ENCODE measurements at regions not wholly inside any gene's neighbourhood (a gene's known extent, or its start where the extent isn't known, plus 50 kb on each side); places are given as distances from the start of the nearest gene placed in this dataset.
"Not testable (repeated sequence)": the region's sequence is repeated elsewhere in the genome, so short reads cannot be mapped to it uniquely, and the experiment has no call there.

GRCh38 chr9:31210978-31211570 lies 1173.4 kb upstream of the ACO1 start:
- DNase-seq, result peak; percentile 33

GRCh38 chr9:31229976-31230375 lies 1154.5 kb upstream of the ACO1 start:
- DNase-seq, result not testable (repeated sequence)

DNA sequence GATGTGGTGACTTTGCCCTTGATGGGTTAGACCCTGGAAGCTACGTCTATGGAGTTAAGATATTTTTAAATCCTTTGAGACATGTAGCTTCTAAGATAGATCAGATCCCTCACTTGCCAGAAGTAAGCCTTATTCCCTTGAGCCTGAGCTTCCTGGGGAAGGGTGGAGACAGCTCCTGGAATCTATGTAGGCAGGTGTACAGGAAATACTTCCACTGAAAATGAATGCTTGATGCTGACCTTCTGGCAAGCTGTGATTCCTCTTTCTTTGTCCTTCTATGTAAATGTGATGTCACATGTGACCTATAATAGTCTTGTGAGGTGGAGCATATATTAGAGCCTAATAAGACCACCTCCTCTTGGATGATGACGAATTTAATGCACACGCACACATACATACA lies 1152.0 kb upstream of the ACO1 start:
- DNase-seq, result no peak

DNA sequence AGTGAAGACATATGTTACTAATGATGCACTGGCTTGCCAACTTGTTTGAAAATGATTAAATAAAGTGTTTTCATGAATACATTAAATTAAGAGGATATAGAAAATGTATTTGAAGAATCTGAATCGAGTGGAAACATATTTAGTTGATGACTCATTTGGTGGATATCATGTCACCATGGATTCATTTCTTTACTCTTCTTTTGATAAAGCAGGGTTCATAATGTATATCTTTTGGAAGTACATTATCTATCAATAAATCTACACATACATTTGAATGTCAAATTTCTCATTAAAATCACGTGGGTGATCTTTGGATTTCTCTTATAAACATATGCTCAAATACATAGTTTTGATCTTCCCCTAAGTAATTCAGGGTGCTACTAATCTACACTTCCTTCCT lies 1148.1 kb upstream of the ACO1 start:
- no peak for DNase-seq

- no peak for DNase-seq
These were observed 1141.1 kb upstream of the ACO1 start for GRCh38 chr9:31243386-31243785.

- DNase-seq, result no peak
These were observed 1136.3 kb upstream of the ACO1 start for GRCh38 chr9:31248156-31248555.

GRCh38 chr9:31251386-31251785 lies 1133.1 kb upstream of the ACO1 start:
- DNase-seq, result no peak

DNA sequence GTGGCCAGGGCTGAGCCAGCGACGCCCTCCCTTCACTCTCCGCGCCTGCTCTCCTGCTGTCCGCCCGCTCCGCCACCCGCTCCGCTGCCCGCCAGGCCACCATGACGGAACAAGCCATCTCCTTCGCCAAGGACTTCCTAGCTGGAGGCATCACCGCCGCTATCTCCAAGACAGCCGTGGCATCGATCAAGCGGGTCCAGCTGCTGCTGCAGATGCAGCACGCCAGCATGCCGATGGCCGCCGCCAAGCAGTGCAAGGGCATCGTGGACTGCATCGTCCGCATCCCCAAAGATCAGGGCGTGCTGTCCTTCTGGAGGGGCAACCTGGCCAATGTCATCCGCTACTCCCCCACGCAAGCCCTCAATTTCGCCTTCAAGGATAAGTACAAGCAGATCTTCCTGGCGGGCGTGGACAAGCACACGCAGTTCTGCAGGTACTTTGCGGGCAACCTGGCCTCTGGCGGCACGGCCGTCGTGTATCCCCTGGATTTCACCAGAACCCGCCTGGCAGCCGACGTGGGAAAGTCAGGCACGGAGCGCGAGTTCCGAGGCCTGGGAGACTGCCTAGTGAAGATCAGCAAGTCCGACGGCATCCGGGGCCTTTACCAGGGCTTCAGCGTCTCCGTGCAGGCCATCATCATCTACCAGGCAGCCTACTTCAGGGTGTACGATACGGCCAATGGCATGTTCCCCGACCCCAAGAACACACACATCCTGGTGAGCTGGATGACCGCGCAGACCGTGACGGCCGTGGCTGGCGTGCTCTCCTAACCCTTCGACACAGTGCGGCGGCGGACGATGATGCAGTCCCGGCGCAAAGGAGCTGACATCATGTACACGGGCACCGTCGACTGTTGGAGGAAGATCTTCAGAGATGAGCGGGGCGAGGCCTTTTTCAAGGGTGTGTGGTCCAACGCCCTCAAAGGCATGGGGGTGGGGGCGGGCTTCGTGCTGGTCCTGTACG lies 1130.4 kb upstream of the ACO1 start:
- no peak for DNase-seq

- DNase-seq, result no peak
These were observed 1129.2 kb upstream of the ACO1 start for GRCh38 chr9:31255211-31255610.

DNA sequence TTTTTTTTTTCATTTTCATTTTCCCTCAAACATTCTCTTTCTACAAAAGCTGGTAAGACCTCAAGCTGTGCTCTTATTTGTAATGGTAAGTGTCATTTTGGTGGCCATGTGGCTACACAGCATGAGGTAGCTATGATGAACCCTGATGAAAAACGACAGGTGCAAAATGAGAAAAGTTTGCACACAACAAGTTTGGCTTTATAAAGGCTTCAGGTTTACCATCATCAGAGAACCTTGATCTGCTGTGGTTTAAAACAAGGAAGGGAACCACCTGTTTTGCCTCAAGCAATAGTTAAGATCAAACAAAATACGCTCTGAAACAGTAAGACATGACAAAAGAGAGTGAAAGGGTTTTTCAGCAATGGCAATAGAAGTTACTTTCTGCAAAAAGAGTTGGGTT lies 1124.6 kb upstream of the ACO1 start:
- no peak for DNase-seq

GRCh38 chr9:31272456-31273295 lies 1111.8 kb upstream of the ACO1 start:
- DNase-seq, result peak; percentile 28

DNA sequence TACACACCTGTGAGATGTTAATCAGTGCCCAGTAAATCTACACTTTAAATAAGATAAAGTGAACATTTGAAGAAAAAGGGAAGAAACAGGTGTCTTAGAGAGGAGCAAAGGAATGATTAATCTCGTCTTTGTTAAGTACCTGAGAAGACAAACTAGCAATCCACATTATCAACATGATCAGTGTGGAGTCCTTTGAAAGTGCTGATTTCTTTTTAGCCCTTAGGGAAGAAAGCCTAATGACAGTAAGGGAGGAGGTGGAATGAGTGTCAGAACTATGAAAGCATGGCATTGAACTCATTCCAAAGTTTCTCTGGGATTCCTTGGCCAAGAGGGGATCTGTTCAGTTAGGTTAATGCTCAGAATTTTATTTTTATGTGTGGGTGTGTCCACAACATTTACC lies 1109.0 kb upstream of the ACO1 start:
- DNase-seq, result no peak

DNA sequence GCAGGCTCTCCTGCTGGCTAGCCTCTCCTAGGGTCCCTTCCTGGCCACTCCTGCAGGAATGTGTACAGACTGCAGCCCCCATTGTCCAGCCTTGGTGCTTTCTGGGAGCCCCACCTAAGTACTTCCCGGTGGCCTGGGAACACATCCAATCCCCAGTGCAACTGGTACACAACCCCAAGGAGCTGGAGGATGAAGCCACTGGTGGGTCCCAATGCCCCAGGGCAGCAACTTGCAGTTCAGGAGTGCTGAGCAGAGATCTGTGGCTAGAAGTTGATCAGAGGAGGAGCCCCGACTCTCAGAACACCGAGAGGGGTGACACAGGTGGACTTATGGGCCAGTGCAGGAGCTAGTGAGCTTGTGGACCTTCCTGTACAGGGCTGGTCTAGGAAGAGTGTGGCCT lies 1093.7 kb upstream of the ACO1 start:
- no peak for DNase-seq

- no peak for DNase-seq
These were observed 1081.6 kb upstream of the ACO1 start for GRCh38 chr9:31302620-31303418.

DNA sequence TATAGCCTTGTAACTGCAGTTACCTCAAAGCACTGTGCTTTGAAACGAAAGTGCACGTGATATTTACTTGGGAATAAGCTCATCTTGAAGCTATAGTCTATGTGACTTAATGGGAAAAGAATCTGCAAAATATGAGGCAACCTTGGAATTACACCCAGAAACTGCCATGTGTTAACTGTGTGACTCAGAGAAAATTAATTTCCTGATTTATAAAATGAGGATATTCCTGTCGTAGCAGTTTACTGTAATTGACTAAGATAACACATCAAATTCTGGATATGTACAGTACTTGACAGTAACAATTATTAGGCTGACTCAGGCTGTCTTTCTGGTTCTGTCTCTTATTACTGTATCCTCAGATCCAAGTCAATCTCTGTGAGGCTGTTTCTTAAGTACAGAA lies 1079.9 kb upstream of the ACO1 start:
- DNase-seq, result no peak

- DNase-seq, result no peak
These were observed 1070.2 kb upstream of the ACO1 start for GRCh38 chr9:31314241-31314640.

- DNase-seq, result no peak
These were observed 1063.9 kb upstream of the ACO1 start for GRCh38 chr9:31320494-31320893.

- no peak for DNase-seq
These were observed 1063.2 kb upstream of the ACO1 start for GRCh38 chr9:31321256-31321655.

GRCh38 chr9:31321686-31322085 lies 1062.8 kb upstream of the ACO1 start:
- no peak for DNase-seq

- no peak for DNase-seq
These were observed 1060.6 kb upstream of the ACO1 start for GRCh38 chr9:31323726-31324444.

- DNase-seq, result no peak
These were observed 1058.7 kb upstream of the ACO1 start for GRCh38 chr9:31325778-31326177.

DNA sequence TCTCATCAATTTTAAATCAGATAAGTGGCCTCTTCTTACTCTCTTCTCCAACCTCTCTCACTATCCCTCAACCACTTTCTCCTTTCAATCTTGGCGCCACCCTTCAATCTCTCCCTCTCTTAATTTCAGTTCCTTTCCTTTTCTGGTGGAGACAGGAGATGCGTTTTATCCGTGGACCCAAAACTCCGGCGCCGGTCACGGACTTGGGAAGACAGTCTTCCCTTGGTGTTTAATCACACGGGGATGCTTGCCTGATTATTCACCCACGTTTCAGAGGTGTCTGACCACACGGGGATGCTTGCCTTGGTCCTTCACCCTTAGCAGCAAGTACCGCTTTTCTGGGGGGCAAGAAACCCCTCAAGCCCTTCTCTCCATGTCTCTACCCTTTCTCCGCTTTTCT lies 1057.6 kb upstream of the ACO1 start:
- not testable (repeated sequence) for DNase-seq
